Fibroblast of lung (primary cell): ENCODE measurements at regions not wholly inside any gene's neighbourhood (a gene's known extent, or its start where the extent isn't known, plus 50 kb on each side); places are given as distances from the start of the nearest gene placed in this dataset.

Source experiments
- DNase-seq, 2 donors: peaks; one replicate each; pipeline versions ENCODE4 v3.0.0 to v3.0.0-alpha.2; 2010; ENCODE audit warnings: low read depth in 2 of 2
- H2AFZ ChIP-seq: 2 replicates; pipeline ENCODE4 v1.5.1; 2012; ENCODE audit warnings: low read length, control low read depth, inconsistent platforms
- H3K27ac ChIP-seq: 2 replicates; pipeline ENCODE4 v1.5.1; 2011; ENCODE audit warnings: low read length, control low read depth; ENCODE audit not compliant: insufficient read depth
- H3K27me3 ChIP-seq: 2 replicates; pipeline ENCODE4 v1.5.1; 2011; ENCODE audit warnings: mild to moderate bottlenecking, low read length; ENCODE audit not compliant: control insufficient read depth, insufficient read depth
- H3K36me3 ChIP-seq: 2 replicates; pipeline ENCODE4 v1.5.1; 2011; ENCODE audit warnings: low read length; ENCODE audit not compliant: control insufficient read depth, insufficient read depth
- H3K4me1 ChIP-seq: 2 replicates; pipeline ENCODE4 v1.5.1; 2011; ENCODE audit warnings: low read length; ENCODE audit not compliant: control insufficient read depth, insufficient read depth; ENCODE audit errors: extremely low read depth
- H3K4me2 ChIP-seq: 2 replicates; pipeline ENCODE4 v1.5.1; 2011; ENCODE audit warnings: low read length, control low read depth; ENCODE audit not compliant: insufficient read depth; ENCODE audit errors: extremely low read depth
- H3K4me3 ChIP-seq, 4 experiments: fragments of 200-600 bp in 1 of 4; sonication (generic) in 1 of 4; replicated peaks in 1 of 4; 2 replicates each; pipeline ENCODE4 v1.5.1; 2011 to 2016; ENCODE audit warnings: low read length in 4 of 4, low read depth in 3 of 4, mild to moderate bottlenecking in 3 of 4, control low read depth in 2 of 4, inconsistent platforms in 1 of 4, mixed read lengths in 1 of 4; ENCODE audit not compliant: insufficient read depth in 1 of 4; ENCODE audit errors: control extremely low read depth in 1 of 4
- H3K79me2 ChIP-seq: 2 replicates; pipeline ENCODE4 v1.5.1; 2012; ENCODE audit warnings: mild to moderate bottlenecking, low read length, inconsistent platforms; ENCODE audit not compliant: control insufficient read depth, insufficient read depth
- H3K9ac ChIP-seq: 2 replicates; pipeline ENCODE4 v1.5.1; 2011; ENCODE audit warnings: mild to moderate bottlenecking, low read length, control low read depth; ENCODE audit not compliant: insufficient read depth
- H3K9me3 ChIP-seq: 2 replicates; pipeline ENCODE4 v1.5.1; 2012; ENCODE audit warnings: low read depth, low read length; ENCODE audit not compliant: control insufficient read depth, insufficient read depth
- H4K20me1 ChIP-seq: 2 replicates; pipeline ENCODE4 v1.5.1; 2011; ENCODE audit warnings: low read length; ENCODE audit not compliant: control insufficient read depth, insufficient read depth; ENCODE audit errors: extremely low read depth
- EZH2 ChIP-seq: IDR thresholded peaks from 2 replicates; pipeline ENCODE4 v1.5.1; 2012; ENCODE audit warnings: low read length, control low read depth, mild to moderate bottlenecking; ENCODE audit errors: missing control alignments
- TF ChIP-seq, protein P1 (sequence below), 2 donors: IDR thresholded peaks in 1 of 2; conservative IDR thresholded peaks in 1 of 2; 1 replicate in 1 of 2; 2 replicates in 1 of 2; pipeline ENCODE4 v1.5.1; 2011 to 2012; ENCODE audit warnings: low read length in 2 of 2, control low read depth in 1 of 2, inconsistent platforms in 1 of 2, low read depth in 1 of 2, mild to moderate bottlenecking in 1 of 2

- no peaks in the 10 kb centered on the region for H3K9me3 ChIP-seq
- H2AFZ ChIP-seq, result no peak overlapping the region
- H3K79me2 ChIP-seq, result no peaks in the 10 kb centered on the region
- no peak overlapping the region for H3K27ac ChIP-seq
- no peaks in the 10 kb centered on the region for H4K20me1 ChIP-seq
- H3K4me2 ChIP-seq, result no peak overlapping the region
- TF ChIP-seq, protein P1, sequence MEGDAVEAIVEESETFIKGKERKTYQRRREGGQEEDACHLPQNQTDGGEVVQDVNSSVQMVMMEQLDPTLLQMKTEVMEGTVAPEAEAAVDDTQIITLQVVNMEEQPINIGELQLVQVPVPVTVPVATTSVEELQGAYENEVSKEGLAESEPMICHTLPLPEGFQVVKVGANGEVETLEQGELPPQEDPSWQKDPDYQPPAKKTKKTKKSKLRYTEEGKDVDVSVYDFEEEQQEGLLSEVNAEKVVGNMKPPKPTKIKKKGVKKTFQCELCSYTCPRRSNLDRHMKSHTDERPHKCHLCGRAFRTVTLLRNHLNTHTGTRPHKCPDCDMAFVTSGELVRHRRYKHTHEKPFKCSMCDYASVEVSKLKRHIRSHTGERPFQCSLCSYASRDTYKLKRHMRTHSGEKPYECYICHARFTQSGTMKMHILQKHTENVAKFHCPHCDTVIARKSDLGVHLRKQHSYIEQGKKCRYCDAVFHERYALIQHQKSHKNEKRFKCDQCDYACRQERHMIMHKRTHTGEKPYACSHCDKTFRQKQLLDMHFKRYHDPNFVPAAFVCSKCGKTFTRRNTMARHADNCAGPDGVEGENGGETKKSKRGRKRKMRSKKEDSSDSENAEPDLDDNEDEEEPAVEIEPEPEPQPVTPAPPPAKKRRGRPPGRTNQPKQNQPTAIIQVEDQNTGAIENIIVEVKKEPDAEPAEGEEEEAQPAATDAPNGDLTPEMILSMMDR (conservative IDR thresholded peaks at IDR 0.05 in 1 of 2, IDR thresholded peaks at IDR 0.05 in 1 of 2; ENCODE audit: low read depth in 1 of 2, low read length in 2 of 2), result no peak
- TF ChIP-seq EZH2, result no peak
- H3K36me3 ChIP-seq, result no peaks in the 10 kb centered on the region
- no peaks in the 10 kb centered on the region for H3K27me3 ChIP-seq
- H3K9ac ChIP-seq, result no peak overlapping the region
- peaks cover 3% of the 10 kb centered on the region for H3K4me1 ChIP-seq
- no peak overlapping the region for H3K4me3 ChIP-seq
- DNase-seq, result peak in 1 of 2 donors; percentile 77
Observed at GRCh38 chr3:110533089-110533488, 538.5 kb upstream of the NECTIN3 start.

DNA sequence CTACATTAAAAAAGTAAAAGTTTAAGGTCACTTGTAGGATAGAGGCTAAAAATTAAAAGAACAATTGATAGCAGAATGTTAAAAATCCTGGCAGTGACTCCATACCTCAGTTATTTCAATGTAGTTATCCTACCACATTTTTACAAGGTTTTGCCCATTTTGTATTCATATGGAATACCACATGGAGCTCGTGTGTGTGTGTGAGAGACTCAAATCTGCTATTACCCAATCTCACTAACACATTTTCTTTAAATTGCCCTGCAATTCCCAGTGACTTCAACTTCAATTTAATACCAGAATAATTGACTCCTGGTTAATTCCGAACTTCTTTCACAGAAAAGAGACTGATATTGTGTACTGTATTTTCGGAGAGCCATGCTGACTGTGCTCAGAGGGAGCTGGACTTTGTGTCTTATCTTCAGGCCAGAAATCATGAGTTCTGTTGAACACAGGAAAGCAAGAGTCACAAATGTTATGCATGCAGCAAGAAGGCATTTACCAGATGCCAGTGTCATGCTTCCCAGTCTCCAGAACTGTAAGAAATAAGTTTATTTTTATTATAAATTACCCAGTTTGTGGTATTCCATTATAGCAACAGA is 529.0 kb upstream of the NECTIN3 start:
- H3K4me2 ChIP-seq, result no peak overlapping the region
- H3K27ac ChIP-seq, result no peak overlapping the region
- no peaks in the 10 kb centered on the region for H3K9me3 ChIP-seq
- DNase-seq, result peak in 1 of 2 donors; percentile 30
- H3K79me2 ChIP-seq, result no peaks in the 10 kb centered on the region
- TF ChIP-seq, protein P1 (conservative IDR thresholded peaks at IDR 0.05 in 1 of 2, IDR thresholded peaks at IDR 0.05 in 1 of 2; ENCODE audit: low read depth in 1 of 2, low read length in 2 of 2), result no peak
- no peak for TF ChIP-seq EZH2
- no peaks in the 10 kb centered on the region for H4K20me1 ChIP-seq
- H3K36me3 ChIP-seq, result no peaks in the 10 kb centered on the region
- H3K4me1 ChIP-seq, result no peaks in the 10 kb centered on the region
- no peak overlapping the region for H3K4me3 ChIP-seq
- peak overlapping the region; percentile 48 for H2AFZ ChIP-seq
- H3K27me3 ChIP-seq, result no peaks in the 10 kb centered on the region
- no peak overlapping the region for H3K9ac ChIP-seq

- H3K36me3 ChIP-seq, result no peaks in the 10 kb centered on the region
- no peak overlapping the region for H3K4me2 ChIP-seq
- no peaks in the 10 kb centered on the region for H3K4me1 ChIP-seq
- no peak overlapping the region for H3K27ac ChIP-seq
- H3K27me3 ChIP-seq, result no peaks in the 10 kb centered on the region
- no peak overlapping the region for H3K9ac ChIP-seq
- H3K9me3 ChIP-seq, result no peaks in the 10 kb centered on the region
- no peaks in the 10 kb centered on the region for H4K20me1 ChIP-seq
- DNase-seq, result no peak
- TF ChIP-seq, protein P1 (conservative IDR thresholded peaks at IDR 0.05 in 1 of 2, IDR thresholded peaks at IDR 0.05 in 1 of 2; ENCODE audit: low read depth in 1 of 2, low read length in 2 of 2), result no peak
- TF ChIP-seq EZH2, result no peak
- no peaks in the 10 kb centered on the region for H3K79me2 ChIP-seq
- no peak overlapping the region for H3K4me3 ChIP-seq
- H2AFZ ChIP-seq, result no peak overlapping the region
Observed at GRCh38 chr3:110544730-110545129, 526.9 kb upstream of the NECTIN3 start.
